NCI-H1694 (cell line): ENCODE measurements at regions not wholly inside any gene's neighbourhood (a gene's known extent, or its start where the extent isn't known, plus 50 kb on each side); places are given as distances from the start of the nearest gene placed in this dataset.
A peak's percentile ranks its signal among the peaks of the same experiment; 100 is the strongest.
"Not testable (repeated sequence)": the region's sequence is repeated elsewhere in the genome, so short reads cannot be mapped to it uniquely, and the experiment has no call there.

Experiments
- DNase-seq: peaks from one replicate; lab custom pipeline; 2025; lab: John Stamatoyannopoulos, UW

GRCh38 chr4:117560329-117560728, 474.0 kb upstream of the NDST3 start:
- peak; percentile 20 for DNase-seq

- no peak for DNase-seq
Measured at GRCh38 chr4:117574085-117574484, 460.2 kb upstream of the NDST3 start.

GRCh38 chr4:117575850-117576249, 458.4 kb upstream of the NDST3 start:
- DNase-seq = no peak

- DNase-seq = no peak
Measured at GRCh38 chr4:117577686-117578311, 456.5 kb upstream of the NDST3 start.

GRCh38 chr4:117588771-117589170, 445.5 kb upstream of the NDST3 start:
- DNase-seq = no peak

GRCh38 chr4:117596917-117597480, 437.3 kb upstream of the NDST3 start:
- DNase-seq = no peak

- not testable (repeated sequence) for DNase-seq
Measured at GRCh38 chr4:117599393-117599792, 434.9 kb upstream of the NDST3 start.

GRCh38 chr4:117600936-117601335, 433.4 kb upstream of the NDST3 start:
- DNase-seq = not testable (repeated sequence)

- no peak for DNase-seq
Measured at GRCh38 chr4:117610706-117611308, 423.5 kb upstream of the NDST3 start.

- no peak for DNase-seq
Measured at GRCh38 chr4:117621673-117622072, 412.6 kb upstream of the NDST3 start.

- no peak for DNase-seq
Measured at GRCh38 chr4:117623326-117623725, 411.0 kb upstream of the NDST3 start.

- DNase-seq = no peak
Measured at GRCh38 chr4:117626664-117627063, 407.6 kb upstream of the NDST3 start.

- DNase-seq = no peak
Measured at GRCh38 chr4:117634716-117635115, 399.6 kb upstream of the NDST3 start.

GRCh38 chr4:117637347-117637746, 396.9 kb upstream of the NDST3 start:
- no peak for DNase-seq

GRCh38 chr4:117640836-117641235, 393.4 kb upstream of the NDST3 start:
- no peak for DNase-seq

GRCh38 chr4:117641519-117641918, 392.8 kb upstream of the NDST3 start:
- DNase-seq = no peak

GRCh38 chr4:117654079-117654478, 380.2 kb upstream of the NDST3 start:
- no peak for DNase-seq

GRCh38 chr4:117660668-117661067, 373.6 kb upstream of the NDST3 start:
- DNase-seq = no peak

GRCh38 chr4:117661091-117662072, 372.9 kb upstream of the NDST3 start:
- no peak for DNase-seq

- DNase-seq = no peak
Measured at GRCh38 chr4:117664706-117665444, 369.4 kb upstream of the NDST3 start.

- no peak for DNase-seq
Measured at GRCh38 chr4:117676153-117676552, 358.1 kb upstream of the NDST3 start.

GRCh38 chr4:117678861-117679260, 355.4 kb upstream of the NDST3 start:
- no peak for DNase-seq
